IMR-90 (cell line): ENCODE measurements at regions not wholly inside any gene's neighbourhood (a gene's known extent, or its start where the extent isn't known, plus 50 kb on each side); places are given as distances from the start of the nearest gene placed in this dataset.

Experiments
- ATAC-seq: fragments of 200-7000 bp; cut with Tn5 transposase; 2 replicates; pipeline ENCODE4 v1.9.1; 2020; ENCODE audit warnings: low read depth, mild to moderate bottlenecking, moderate library complexity
- BruUV-seq: library from RNA; stranded (reverse); fragments of 400-500 nt; replicated peaks from 2 replicates; lab custom pipeline; 2021; lab: Mats Ljungman, UMichigan
- CTCF ChIA-PET: fragments of 300-600 bp; formaldehyde crosslinking; extraction: SDS; loops from one replicate; lab custom pipeline; 2021; ENCODE audit warnings: antibody characterized with exemption; lab: Yijun Ruan, JAX
- POLR2A ChIA-PET: fragments of 300-600 bp; sonication (Branson Sonifier 250); formaldehyde crosslinking; loops from one replicate; lab custom pipeline; 2022; ENCODE audit warnings: antibody characterized with exemption; ENCODE audit not compliant: unreplicated experiment; lab: Charles Lee
- DNase-seq: peaks from one replicate; pipeline ENCODE4 v3.0.0; 2013
- H2AFZ ChIP-seq: replicated peaks from 2 replicates; pipeline ENCODE3; 2013; ENCODE audit warnings: low read length, mild to moderate bottlenecking; ENCODE audit not compliant: poor library complexity
- H2AK5ac ChIP-seq: 2 replicates; pipeline ENCODE4 v1.6.1; 2013; ENCODE audit warnings: low read depth, low read length, inconsistent platforms
- H2AK9ac ChIP-seq: replicated peaks from 2 replicates; pipeline ENCODE3; 2013; ENCODE audit warnings: mild to moderate bottlenecking, low read depth, low read length, moderate library complexity; ENCODE audit not compliant: poor library complexity
- H2BK120ac ChIP-seq: 2 replicates; pipeline ENCODE4 v1.6.1; 2013; ENCODE audit warnings: low read depth, low read length, inconsistent platforms
- H2BK15ac ChIP-seq: 3 replicates; pipeline ENCODE4 v1.6.1; 2013; ENCODE audit warnings: low read depth, low read length, inconsistent platforms
- H2BK20ac ChIP-seq: 2 replicates; pipeline ENCODE4 v1.6.1; 2013; ENCODE audit warnings: low read depth, mild to moderate bottlenecking, inconsistent platforms, low read length, moderate library complexity
- H2BK5ac ChIP-seq: 2 replicates; pipeline ENCODE4 v1.6.1; 2013; ENCODE audit warnings: mild to moderate bottlenecking, low read depth, low read length, inconsistent platforms; ENCODE audit not compliant: poor library complexity, severe bottlenecking
- H3K14ac ChIP-seq: replicated peaks from 2 replicates; pipeline ENCODE4 v1.6.1; 2013; ENCODE audit warnings: low read depth, low read length, inconsistent platforms
- H3K18ac ChIP-seq: 2 replicates; pipeline ENCODE4 v1.6.1; 2013; ENCODE audit warnings: low read depth, low read length, control low read depth
- H3K23ac ChIP-seq: 2 replicates; pipeline ENCODE4 v1.6.1; 2013; ENCODE audit warnings: low read depth, low read length, inconsistent platforms
- H3K27ac ChIP-seq: 2 replicates; pipeline ENCODE4 v1.5.1; 2013; ENCODE audit warnings: mild to moderate bottlenecking, control low read depth, low read length; ENCODE audit not compliant: insufficient read depth
- H3K27me3 ChIP-seq: 2 replicates; pipeline ENCODE4 v1.6.1; 2013; ENCODE audit warnings: low read length; ENCODE audit not compliant: control insufficient read depth, insufficient read depth
- H3K36me3 ChIP-seq: 2 replicates; pipeline ENCODE4 v1.6.1; 2013; ENCODE audit warnings: low read length, mixed read lengths; ENCODE audit not compliant: control insufficient read depth, insufficient read depth
- H3K4ac ChIP-seq: 2 replicates; pipeline ENCODE4 v1.6.1; 2013; ENCODE audit warnings: low read depth, low read length, inconsistent platforms
- H3K4me1 ChIP-seq: 2 replicates; pipeline ENCODE4 v1.6.1; 2013; ENCODE audit warnings: low read length, mixed read lengths; ENCODE audit not compliant: control insufficient read depth, insufficient read depth
- H3K4me2 ChIP-seq: 2 replicates; pipeline ENCODE4 v1.6.1; 2013; ENCODE audit warnings: low read depth, mild to moderate bottlenecking, control low read depth, low read length, moderate library complexity
- H3K4me3 ChIP-seq: 2 replicates; pipeline ENCODE4 v1.5.1; 2013; ENCODE audit warnings: low read depth, mild to moderate bottlenecking, control low read depth, low read length, moderate library complexity; ENCODE audit not compliant: insufficient read depth
- H3K56ac ChIP-seq: 2 replicates; pipeline ENCODE4 v1.6.1; 2013; ENCODE audit warnings: low read length, inconsistent platforms; ENCODE audit not compliant: insufficient read depth; ENCODE audit errors: extremely low read depth
- H3K79me1 ChIP-seq, 2 experiments: 2 replicates each; pipeline ENCODE4 v1.6.1; 2013; ENCODE audit warnings: low read length in 2 of 2, inconsistent platforms in 1 of 2, low read depth in 1 of 2
- H3K9ac ChIP-seq: 2 replicates; pipeline ENCODE4 v1.6.1; 2013; ENCODE audit warnings: low read depth, low read length, control low read depth
- H3K9me1 ChIP-seq: 2 replicates; pipeline ENCODE4 v1.6.1; 2013; ENCODE audit warnings: low read length, inconsistent platforms; ENCODE audit not compliant: insufficient read depth
- H3K9me3 ChIP-seq: 2 replicates; pipeline ENCODE4 v1.6.1; 2013; ENCODE audit warnings: low read length; ENCODE audit not compliant: control insufficient read depth, insufficient read depth
- H4K20me1 ChIP-seq: 2 replicates; pipeline ENCODE4 v1.6.1; 2013; ENCODE audit warnings: low read length, inconsistent platforms; ENCODE audit not compliant: insufficient read depth
- H4K5ac ChIP-seq: 2 replicates; pipeline ENCODE4 v1.6.1; 2013; ENCODE audit warnings: mild to moderate bottlenecking, low read depth, low read length, control low read depth
- H4K8ac ChIP-seq, 2 experiments: 2 replicates each; pipeline ENCODE4 v1.6.1; 2013; ENCODE audit warnings: low read depth in 2 of 2, low read length in 2 of 2, control low read depth in 1 of 2, inconsistent platforms in 1 of 2
- H4K91ac ChIP-seq: 2 replicates; pipeline ENCODE4 v1.6.1; 2013; ENCODE audit warnings: low read depth, low read length, inconsistent platforms; ENCODE audit not compliant: insufficient read depth
- CEBPB ChIP-seq: IDR thresholded peaks from 2 replicates; pipeline ENCODE4 v1.6.1; 2012; ENCODE audit warnings: low read depth, low read length, improper control_type of control experiment
- CHD1 ChIP-seq: IDR thresholded peaks from 2 replicates; pipeline ENCODE4 v1.6.1; 2012; ENCODE audit warnings: low read depth, low read length, improper control_type of control experiment
- POLR2A ChIP-seq: IDR thresholded peaks from 2 replicates; pipeline ENCODE4 v1.6.1; 2012; ENCODE audit warnings: mild to moderate bottlenecking, low read depth, low read length
- dilution Hi-C: fragments of 300-500 bp; cut with HindIII; formaldehyde crosslinking; loops from one replicate; pipeline ENCODE4 v1.14.3; 2018; ENCODE audit warnings: low sequenced_read_pairs; ENCODE audit not compliant: unreplicated experiment
- in situ Hi-C: fragments of 300-500 bp; cut with MboI; formaldehyde crosslinking; loops from 3 replicates; pipeline ENCODE4 v1.14.3; 2019; ENCODE audit warnings: low sequenced_read_pairs, inconsistent platforms, mixed read lengths
- intact Hi-C: fragments of 100-400 bp; cut with micrococcal nuclease; formaldehyde crosslinking; loops from 2 replicates; pipeline ENCODE4 v1.10.0; 2022
- TF ChIP-seq, protein P1 (sequence below): fragments of 150-350 bp; IDR thresholded peaks from 2 replicates; pipeline ENCODE4 v1.6.1; 2016; ENCODE audit warnings: low read depth, mild to moderate bottlenecking, low read length, moderate library complexity, borderline replicate concordance

DNA sequence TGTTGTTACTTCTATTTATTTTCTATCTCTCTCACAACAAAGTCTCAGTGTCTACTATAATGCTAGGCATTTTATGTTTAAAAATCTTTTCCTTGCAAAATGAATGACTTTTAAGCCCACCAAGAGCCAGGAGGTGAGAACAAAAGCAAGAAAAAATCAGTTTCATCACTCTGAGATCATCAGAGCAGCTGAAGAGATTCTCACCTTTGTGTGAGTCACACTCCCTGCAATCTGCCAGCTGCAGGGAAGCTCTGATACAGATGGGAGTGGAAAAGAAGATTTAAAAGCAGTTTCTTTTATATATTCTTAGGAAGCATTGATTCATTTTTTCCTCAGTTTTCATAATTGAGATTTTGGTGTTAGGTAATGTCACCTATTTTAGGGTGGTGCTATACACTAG, 107.6 kb downstream of the LHX9 start:
- H2BK5ac ChIP-seq, result no peak overlapping the region
- no peak overlapping the region for H4K8ac ChIP-seq
- no peaks in the 10 kb centered on the region for H3K9me3 ChIP-seq
- H4K20me1 ChIP-seq, result no peaks in the 10 kb centered on the region
- CTCF ChIA-PET, result interaction anchor here (1.0 kb wide), 1 partner anchor 10 kb away, joined by 3 read pairs; no protein-coding TSS in a partner anchor
- H3K4ac ChIP-seq, result no peak overlapping the region
- H4K5ac ChIP-seq, result no peak overlapping the region
- TF ChIP-seq CEBPB (peak; percentile 22; the same call in 1 of the 2 replicates), CHD1 (no peak), POLR2A (no peak)
- TF ChIP-seq, protein P1, sequence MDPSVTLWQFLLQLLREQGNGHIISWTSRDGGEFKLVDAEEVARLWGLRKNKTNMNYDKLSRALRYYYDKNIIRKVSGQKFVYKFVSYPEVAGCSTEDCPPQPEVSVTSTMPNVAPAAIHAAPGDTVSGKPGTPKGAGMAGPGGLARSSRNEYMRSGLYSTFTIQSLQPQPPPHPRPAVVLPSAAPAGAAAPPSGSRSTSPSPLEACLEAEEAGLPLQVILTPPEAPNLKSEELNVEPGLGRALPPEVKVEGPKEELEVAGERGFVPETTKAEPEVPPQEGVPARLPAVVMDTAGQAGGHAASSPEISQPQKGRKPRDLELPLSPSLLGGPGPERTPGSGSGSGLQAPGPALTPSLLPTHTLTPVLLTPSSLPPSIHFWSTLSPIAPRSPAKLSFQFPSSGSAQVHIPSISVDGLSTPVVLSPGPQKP, result no peak
- H2BK20ac ChIP-seq, result no peak overlapping the region
- H3K4me2 ChIP-seq, result no peak overlapping the region
- no peak overlapping the region for H3K18ac ChIP-seq
- H3K4me1 ChIP-seq, result no peaks in the 10 kb centered on the region
- no peak overlapping the region for H4K91ac ChIP-seq
- H3K27me3 ChIP-seq, result no peaks in the 10 kb centered on the region
- no peak overlapping the region for H2AFZ ChIP-seq
- H2BK15ac ChIP-seq, result no peak overlapping the region
- ATAC-seq, result 0 out of 2 replicates have a peak, but pooled peaks have one; percentile 24
- in situ Hi-C loops, result no loop called here
- no peaks in the 10 kb centered on the region for H3K9me1 ChIP-seq
- no peak overlapping the region for H3K56ac ChIP-seq
- H2BK120ac ChIP-seq, result no peak overlapping the region
- H3K4me3 ChIP-seq, result no peak overlapping the region
- H3K9ac ChIP-seq, result no peak overlapping the region
- dilution Hi-C loops, result no loop called here
- H3K79me1 ChIP-seq, result no peaks in the 10 kb centered on the region
- intact Hi-C loops, result no loop called here
- no peak overlapping the region for H2AK5ac ChIP-seq
- H3K27ac ChIP-seq, result no peak overlapping the region
- no peak overlapping the region for H3K14ac ChIP-seq
- DNase-seq, result peak; percentile 71
- no TSS peak for BruUV-seq
- H2AK9ac ChIP-seq, result no peak overlapping the region
- H3K36me3 ChIP-seq, result no peaks in the 10 kb centered on the region
- POLR2A ChIA-PET, result no interaction called here
- no peak overlapping the region for H3K23ac ChIP-seq
